HCT116 (cell line): ENCODE measurements at regions not wholly inside any gene's neighbourhood (a gene's known extent, or its start where the extent isn't known, plus 50 kb on each side); places are given as distances from the start of the nearest gene placed in this dataset.

ENCODE experiments used
- ATAC-seq: fragments of 200-7000 bp; cut with Tn5 transposase; 2 replicates; pipeline ENCODE4 v1.9.1; 2020; ENCODE audit warnings: mild to moderate bottlenecking, moderate library complexity
- BruUV-seq: library from RNA; stranded (reverse); fragments of 400-500 nt; replicated peaks from 2 replicates; lab custom pipeline; 2021; lab: Mats Ljungman, UMichigan
- CTCF ChIA-PET: fragments of 300-600 bp; sonication (Branson Sonifier 250); formaldehyde crosslinking; loops from one replicate; lab custom pipeline; 2021; ENCODE audit warnings: antibody characterized with exemption; lab: Charles Lee
- POLR2A ChIA-PET: fragments of 300-600, 350-600 bp; sonication (Branson Sonifier 250); formaldehyde crosslinking; loops from one replicate; lab custom pipeline; 2021; ENCODE audit warnings: antibody characterized with exemption; lab: Charles Lee
- RAD21 ChIA-PET, 2 experiments: fragments of 300-600 bp; sonication (Branson Sonifier 250); formaldehyde crosslinking; loops; one replicate each; lab custom pipeline; 2023; ENCODE audit warnings: low total read pairs in 2 of 2; ENCODE audit not compliant: uncharacterized antibody in 2 of 2, unreplicated experiment in 2 of 2, low non-redundant PET in 1 of 2; lab: Charles Lee
- DNase-seq: peaks from one replicate; pipeline ENCODE4 v3.0.0-alpha.2; 2010; ENCODE audit warnings: low read depth, low spot score
- H2AFZ ChIP-seq: fragments of 200-600 bp; shearing (Covaris generic), sonication (generic); 2 replicates; pipeline ENCODE4 v1.6.1; 2017; ENCODE audit warnings: low read depth, mixed run types, mixed read lengths, antibody characterized with exemption, low read length; ENCODE audit not compliant: poor library complexity, severe bottlenecking
- H3K27ac ChIP-seq: 2 replicates; pipeline ENCODE4 v1.5.1; 2012; ENCODE audit warnings: low read depth, low read length
- H3K27me3 ChIP-seq: fragments of 200-600 bp; sonication (generic); 2 replicates; pipeline ENCODE4 v1.6.1; 2016; ENCODE audit warnings: mixed run types, low read length, mixed read lengths; ENCODE audit not compliant: insufficient read depth
- H3K36me3 ChIP-seq, 2 experiments: fragments of 200-500 bp in 1 of 2; fragments of 200-600 bp in 1 of 2; sonication (Bioruptor generic) in 1 of 2; sonication (generic) in 1 of 2; 2 replicates each; pipeline versions ENCODE4 v1.5.1 to v1.6.1; 2014 to 2016; ENCODE audit warnings: low read length in 2 of 2, inconsistent platforms in 1 of 2, mixed read lengths in 1 of 2, mixed run types in 1 of 2; ENCODE audit not compliant: insufficient read depth in 2 of 2, control insufficient read depth in 1 of 2
- H3K4me1 ChIP-seq, 2 experiments: fragments of 200-600 bp in 1 of 2; sonication (generic) in 1 of 2; 2 replicates each; pipeline versions ENCODE4 v1.5.1 to v1.6.1; 2012 to 2017; ENCODE audit warnings: low read length in 2 of 2, inconsistent platforms in 1 of 2, mild to moderate bottlenecking in 1 of 2, mixed read lengths in 1 of 2, mixed run types in 1 of 2, moderate library complexity in 1 of 2; ENCODE audit not compliant: insufficient read depth in 2 of 2, control insufficient read depth in 1 of 2
- H3K4me2 ChIP-seq: fragments of 200-600 bp; sonication (generic); 2 replicates; pipeline ENCODE4 v1.6.1; 2017; ENCODE audit warnings: mixed run types, low read length, mixed read lengths
- H3K4me3 ChIP-seq, 2 experiments: fragments of 200-600 bp in 1 of 2; sonication (generic) in 1 of 2; replicated peaks in 1 of 2; 2 replicates each; pipeline ENCODE4 v1.5.1; 2011 to 2016; ENCODE audit warnings: low read length in 2 of 2, control low read depth in 1 of 2, low read depth in 1 of 2, mild to moderate bottlenecking in 1 of 2, mixed read lengths in 1 of 2, mixed run types in 1 of 2
- H3K79me2 ChIP-seq: fragments of 200-600 bp; sonication (generic); 2 replicates; pipeline ENCODE4 v1.6.1; 2017; ENCODE audit warnings: mild to moderate bottlenecking, mixed run types, low read length, moderate library complexity, mixed read lengths; ENCODE audit not compliant: insufficient read depth
- H3K9ac ChIP-seq: fragments of 200-600 bp; sonication (generic); 2 replicates; pipeline ENCODE4 v1.6.1; 2016; ENCODE audit warnings: low read length, mixed read lengths
- H3K9me2 ChIP-seq: fragments of 200-600 bp; sonication (generic), shearing (Covaris generic); 2 replicates; pipeline ENCODE4 v1.6.1; 2017; ENCODE audit warnings: mixed run types, mild to moderate bottlenecking, moderate library complexity; ENCODE audit not compliant: insufficient read depth
- H3K9me3 ChIP-seq, 2 experiments: fragments of 200-500 bp in 1 of 2; fragments of 200-600 bp in 1 of 2; sonication (Bioruptor generic) in 1 of 2; sonication (generic) in 1 of 2; 2 replicates each; pipeline ENCODE4 v1.6.1; 2014 to 2017; ENCODE audit warnings: low read length in 2 of 2, mixed read lengths in 2 of 2, inconsistent platforms in 1 of 2, low read depth in 1 of 2, mild to moderate bottlenecking in 1 of 2, mixed run types in 1 of 2, moderate library complexity in 1 of 2; ENCODE audit not compliant: control insufficient read depth in 1 of 2, insufficient read depth in 1 of 2
- H4K20me1 ChIP-seq: fragments of 200-600 bp; sonication (generic), shearing (Covaris generic); 2 replicates; pipeline ENCODE4 v1.6.1; 2017; ENCODE audit warnings: mixed run types, mild to moderate bottlenecking, moderate library complexity; ENCODE audit not compliant: insufficient read depth
- CBX3 ChIP-seq: IDR thresholded peaks from 2 replicates; pipeline ENCODE4 v1.6.1; 2012; ENCODE audit warnings: low read depth
- EGR1 ChIP-seq: IDR thresholded peaks from 2 replicates; pipeline ENCODE4 v1.6.1; 2012; ENCODE audit warnings: low read depth
- ELF1 ChIP-seq: IDR thresholded peaks from 2 replicates; pipeline ENCODE4 v1.6.1; 2012; ENCODE audit warnings: low read depth, borderline replicate concordance
- FOSL1 ChIP-seq: IDR thresholded peaks from 2 replicates; pipeline ENCODE4 v1.6.1; 2012; ENCODE audit warnings: low read depth
- JUND ChIP-seq: IDR thresholded peaks from 2 replicates; pipeline ENCODE4 v1.6.1; 2012
- POLR2AphosphoS5 ChIP-seq: IDR thresholded peaks from 2 replicates; pipeline ENCODE4 v1.6.1; 2011; ENCODE audit warnings: mild to moderate bottlenecking, low read depth, low read length, moderate library complexity
- RAD21 ChIP-seq: IDR thresholded peaks from 2 replicates; pipeline ENCODE4 v1.6.1; 2012; ENCODE audit warnings: low read depth, mild to moderate bottlenecking
- SIN3A ChIP-seq: IDR thresholded peaks from 2 replicates; pipeline ENCODE4 v1.6.1; 2012; ENCODE audit warnings: low read depth
- SP1 ChIP-seq: IDR thresholded peaks from 2 replicates; pipeline ENCODE4 v1.6.1; 2012; ENCODE audit warnings: low read depth
- SRF ChIP-seq: IDR thresholded peaks from 2 replicates; pipeline ENCODE4 v1.6.1; 2012; ENCODE audit warnings: low read depth
- TCF7L2 ChIP-seq: IDR thresholded peaks from 2 replicates; pipeline ENCODE4 v1.7.0; 2011; ENCODE audit warnings: borderline replicate concordance, inconsistent platforms; ENCODE audit not compliant: insufficient read depth, insufficient read length; ENCODE audit errors: extremely low read depth
- ZFX ChIP-seq: fragments of 450-650 bp; IDR thresholded peaks from 2 replicates; pipeline ENCODE4 v1.6.1; 2017
- ZNF274 ChIP-seq: fragments of 200-500 bp; sonication (Bioruptor generic); IDR thresholded peaks from 2 replicates; pipeline ENCODE4 v1.6.1; 2014; ENCODE audit warnings: mild to moderate bottlenecking, low read depth, low read length, inconsistent platforms
- intact Hi-C: fragments of 100-400 bp; cut with micrococcal nuclease; formaldehyde crosslinking; loops from 2 replicates; pipeline ENCODE4 v1.10.0; 2022
- TF ChIP-seq, protein P1 (sequence below): IDR thresholded peaks from 2 replicates; pipeline ENCODE4 v1.6.1; 2011; ENCODE audit warnings: mild to moderate bottlenecking, low read length, moderate library complexity; ENCODE audit not compliant: insufficient replicate concordance; ENCODE audit errors: extremely low read depth
- TF ChIP-seq, protein P2 (sequence below), 3 experiments: fragments of 200-600 bp in 1 of 3; sonication (generic) in 1 of 3; IDR thresholded peaks in 2 of 3; conservative IDR thresholded peaks in 1 of 3; 2 replicates each; pipeline ENCODE4 v1.5.1; 2012 to 2017; ENCODE audit warnings: low read depth in 2 of 3, low read length in 2 of 3, antibody characterized with exemption in 1 of 3, borderline replicate concordance in 1 of 3, control low read depth in 1 of 3, mild to moderate bottlenecking in 1 of 3, mixed read lengths in 1 of 3, mixed run types in 1 of 3, moderate library complexity in 1 of 3; ENCODE audit not compliant: insufficient read depth in 1 of 3

DNA sequence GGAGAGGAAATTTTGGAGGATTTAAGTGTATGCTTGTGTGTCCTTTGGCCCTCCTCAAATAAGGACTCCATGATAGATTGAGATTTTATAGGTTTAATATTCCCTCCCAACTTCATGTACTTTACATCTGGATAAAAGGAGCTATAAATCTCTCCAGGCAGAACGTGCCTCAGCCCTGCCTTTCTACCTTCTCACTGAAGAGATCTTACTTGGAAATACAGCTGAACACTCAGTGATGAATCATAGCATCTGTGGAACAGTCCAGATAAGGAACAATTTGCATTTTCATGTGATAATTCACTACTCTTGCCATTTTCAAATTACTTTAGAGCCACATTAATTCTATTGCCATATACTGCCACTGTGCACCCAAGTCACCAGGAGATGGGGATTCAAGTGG, 364.6 kb upstream of the PODXL start:
- no peak overlapping the region for H3K4me3 ChIP-seq
- H3K4me1 ChIP-seq, result no peaks in the 10 kb centered on the region
- DNase-seq (no peak), ATAC-seq (no peak)
- H3K9me3 ChIP-seq, result no peaks in the 10 kb centered on the region
- intact Hi-C loops, result no loop called here
- H3K9me2 ChIP-seq, result no peaks in the 10 kb centered on the region
- H4K20me1 ChIP-seq, result no peaks in the 10 kb centered on the region
- H3K27me3 ChIP-seq, result peaks cover 64% of the 10 kb centered on the region
- no peaks in the 10 kb centered on the region for H3K36me3 ChIP-seq
- ChIA-PET CTCF (no interaction called here), RAD21 (no interaction called here), POLR2A (no interaction called here)
- BruUV-seq, result no TSS peak
- H2AFZ ChIP-seq, result no peak overlapping the region
- H3K4me2 ChIP-seq, result no peak overlapping the region
- H3K27ac ChIP-seq, result no peak overlapping the region
- no peak overlapping the region for H3K9ac ChIP-seq
- TF ChIP-seq SP1 (no peak), FOSL1 (no peak), CBX3 (no peak), ZFX (no peak), SIN3A (no peak), ELF1 (no peak), SRF (no peak), JUND (no peak), ZNF274 (no peak), EGR1 (no peak), POLR2AphosphoS5 (no peak), RAD21 (no peak), TCF7L2 (no peak)
- TF ChIP-seq, protein P1, sequence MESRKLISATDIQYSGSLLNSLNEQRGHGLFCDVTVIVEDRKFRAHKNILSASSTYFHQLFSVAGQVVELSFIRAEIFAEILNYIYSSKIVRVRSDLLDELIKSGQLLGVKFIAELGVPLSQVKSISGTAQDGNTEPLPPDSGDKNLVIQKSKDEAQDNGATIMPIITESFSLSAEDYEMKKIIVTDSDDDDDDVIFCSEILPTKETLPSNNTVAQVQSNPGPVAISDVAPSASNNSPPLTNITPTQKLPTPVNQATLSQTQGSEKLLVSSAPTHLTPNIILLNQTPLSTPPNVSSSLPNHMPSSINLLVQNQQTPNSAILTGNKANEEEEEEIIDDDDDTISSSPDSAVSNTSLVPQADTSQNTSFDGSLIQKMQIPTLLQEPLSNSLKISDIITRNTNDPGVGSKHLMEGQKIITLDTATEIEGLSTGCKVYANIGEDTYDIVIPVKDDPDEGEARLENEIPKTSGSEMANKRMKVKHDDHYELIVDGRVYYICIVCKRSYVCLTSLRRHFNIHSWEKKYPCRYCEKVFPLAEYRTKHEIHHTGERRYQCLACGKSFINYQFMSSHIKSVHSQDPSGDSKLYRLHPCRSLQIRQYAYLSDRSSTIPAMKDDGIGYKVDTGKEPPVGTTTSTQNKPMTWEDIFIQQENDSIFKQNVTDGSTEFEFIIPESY, result no peak
- TF ChIP-seq, protein P2, sequence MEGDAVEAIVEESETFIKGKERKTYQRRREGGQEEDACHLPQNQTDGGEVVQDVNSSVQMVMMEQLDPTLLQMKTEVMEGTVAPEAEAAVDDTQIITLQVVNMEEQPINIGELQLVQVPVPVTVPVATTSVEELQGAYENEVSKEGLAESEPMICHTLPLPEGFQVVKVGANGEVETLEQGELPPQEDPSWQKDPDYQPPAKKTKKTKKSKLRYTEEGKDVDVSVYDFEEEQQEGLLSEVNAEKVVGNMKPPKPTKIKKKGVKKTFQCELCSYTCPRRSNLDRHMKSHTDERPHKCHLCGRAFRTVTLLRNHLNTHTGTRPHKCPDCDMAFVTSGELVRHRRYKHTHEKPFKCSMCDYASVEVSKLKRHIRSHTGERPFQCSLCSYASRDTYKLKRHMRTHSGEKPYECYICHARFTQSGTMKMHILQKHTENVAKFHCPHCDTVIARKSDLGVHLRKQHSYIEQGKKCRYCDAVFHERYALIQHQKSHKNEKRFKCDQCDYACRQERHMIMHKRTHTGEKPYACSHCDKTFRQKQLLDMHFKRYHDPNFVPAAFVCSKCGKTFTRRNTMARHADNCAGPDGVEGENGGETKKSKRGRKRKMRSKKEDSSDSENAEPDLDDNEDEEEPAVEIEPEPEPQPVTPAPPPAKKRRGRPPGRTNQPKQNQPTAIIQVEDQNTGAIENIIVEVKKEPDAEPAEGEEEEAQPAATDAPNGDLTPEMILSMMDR (IDR thresholded peaks at IDR 0.05 in 2 of 3, conservative IDR thresholded peaks at IDR 0.05 in 1 of 3; ENCODE audit: borderline replicate concordance in 1 of 3, insufficient read depth in 1 of 3, low read depth in 2 of 3, low read length in 2 of 3), result no peak
- no peaks in the 10 kb centered on the region for H3K79me2 ChIP-seq
